C1 segment of cervical spinal cord (tissue), 14 donors: ENCODE measurements at regions not wholly inside any gene's neighbourhood (a gene's known extent, or its start where the extent isn't known, plus 50 kb on each side); places are given as distances from the start of the nearest gene placed in this dataset.

Experiments used
- DNase-seq, 14 donors: peaks; one replicate each; lab custom pipeline; 2025; lab: John Stamatoyannopoulos, UW

DNA sequence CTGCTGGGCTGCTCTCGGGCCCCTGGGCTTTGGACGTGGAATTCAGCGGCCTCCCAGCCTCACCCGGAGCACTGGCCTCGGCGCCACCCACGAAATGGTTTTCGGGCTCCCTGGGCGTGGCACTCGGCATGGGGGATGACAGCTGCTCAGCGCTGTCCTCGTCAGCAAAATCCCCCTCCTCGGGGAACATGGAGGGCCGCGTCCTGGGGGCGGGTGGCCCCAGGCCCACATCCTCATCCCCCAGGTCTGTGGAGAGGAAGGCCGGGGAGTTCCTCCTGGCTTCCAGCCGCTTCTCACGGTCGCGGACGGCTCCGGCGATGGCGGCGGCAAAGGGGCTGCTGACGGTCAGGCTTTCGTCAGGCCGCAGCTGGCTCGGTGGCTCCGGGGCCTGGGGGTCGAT, 88.4 kb downstream of the CTTN start:
- no peak for DNase-seq

- DNase-seq = no peak
These were observed 88.8 kb downstream of the CTTN start for GRCh38 chr11:70487160-70487559.

DNA sequence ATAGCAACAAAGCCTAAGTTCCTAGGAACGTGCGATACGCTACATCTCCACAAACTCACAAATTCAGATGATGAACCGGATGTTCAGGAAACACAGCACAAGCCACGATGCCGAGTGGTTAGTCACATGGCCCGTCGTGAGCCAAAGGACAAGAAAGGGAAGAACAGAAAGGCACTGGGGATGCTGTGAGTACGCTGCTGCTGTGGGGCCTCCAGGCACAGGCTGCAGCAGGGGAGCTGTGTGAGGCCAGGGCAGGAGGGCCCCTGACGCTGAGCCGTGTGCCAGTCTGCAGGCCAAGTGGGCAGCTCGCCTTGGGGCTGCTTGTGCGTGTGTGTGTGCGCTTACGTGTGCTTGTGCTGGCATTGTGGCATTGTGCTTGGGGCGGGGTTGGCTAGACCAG, 89.4 kb downstream of the CTTN start:
- no peak for DNase-seq

DNA sequence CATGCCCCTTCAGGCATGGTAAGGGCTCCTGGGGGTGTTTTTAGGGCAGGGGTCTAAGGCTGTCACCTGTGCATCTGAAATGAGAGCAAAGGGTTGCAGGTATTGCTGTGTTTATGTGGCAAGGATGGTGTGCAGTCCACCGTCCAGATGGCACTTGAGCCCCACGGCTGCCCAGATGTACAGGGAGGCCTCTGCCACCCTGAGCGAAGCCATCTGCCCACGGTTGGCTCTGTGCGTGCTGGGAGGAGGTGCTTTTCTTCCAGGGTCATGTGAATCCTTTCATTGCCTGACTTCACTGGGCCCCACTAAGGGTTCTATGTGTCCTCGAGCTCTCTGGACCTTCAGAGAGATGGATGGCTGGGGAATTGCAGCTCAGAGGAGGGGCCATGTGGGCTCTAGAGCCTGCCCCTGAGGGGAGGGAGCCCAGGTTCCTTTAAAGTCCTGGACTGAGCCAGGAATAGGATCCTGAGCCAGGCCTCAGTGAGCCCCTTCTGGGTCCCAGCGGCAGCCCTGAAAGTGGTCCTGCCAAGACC, 89.9 kb downstream of the CTTN start:
- no peak for DNase-seq

- DNase-seq = no peak
These were observed 90.9 kb downstream of the CTTN start for GRCh38 chr11:70489276-70489675.

GRCh38 chr11:70490208-70490607, 91.9 kb downstream of the CTTN start:
- no peak for DNase-seq

- no peak for DNase-seq
These were observed 92.6 kb downstream of the CTTN start for GRCh38 chr11:70490723-70491558.

GRCh38 chr11:70491696-70492472, 93.6 kb downstream of the CTTN start:
- DNase-seq = no peak

GRCh38 chr11:70493089-70493474, 94.8 kb downstream of the CTTN start:
- DNase-seq = no peak

DNA sequence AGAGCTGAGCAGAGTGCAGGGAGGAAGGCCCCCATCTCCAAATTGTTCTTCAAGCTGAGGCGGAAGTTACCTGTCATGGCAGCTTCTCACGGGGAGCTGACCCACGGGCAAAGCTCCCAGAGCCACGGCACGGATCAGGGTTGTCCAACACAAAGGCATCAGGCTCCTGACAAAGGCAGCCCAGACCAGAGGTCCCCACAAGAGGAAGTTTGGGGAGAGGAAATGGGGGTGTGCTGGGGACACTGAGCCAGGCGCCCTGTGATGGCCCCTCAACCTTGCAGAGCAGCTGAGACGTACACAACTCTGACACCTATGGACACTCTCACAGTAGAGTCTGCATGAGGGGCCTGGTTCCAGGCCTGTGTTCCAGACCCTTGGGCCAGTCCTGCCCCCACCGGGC, 95.6 kb downstream of the CTTN start:
- no peak for DNase-seq

GRCh38 chr11:70494559-70495350, 96.4 kb downstream of the CTTN start:
- no peak for DNase-seq

DNA sequence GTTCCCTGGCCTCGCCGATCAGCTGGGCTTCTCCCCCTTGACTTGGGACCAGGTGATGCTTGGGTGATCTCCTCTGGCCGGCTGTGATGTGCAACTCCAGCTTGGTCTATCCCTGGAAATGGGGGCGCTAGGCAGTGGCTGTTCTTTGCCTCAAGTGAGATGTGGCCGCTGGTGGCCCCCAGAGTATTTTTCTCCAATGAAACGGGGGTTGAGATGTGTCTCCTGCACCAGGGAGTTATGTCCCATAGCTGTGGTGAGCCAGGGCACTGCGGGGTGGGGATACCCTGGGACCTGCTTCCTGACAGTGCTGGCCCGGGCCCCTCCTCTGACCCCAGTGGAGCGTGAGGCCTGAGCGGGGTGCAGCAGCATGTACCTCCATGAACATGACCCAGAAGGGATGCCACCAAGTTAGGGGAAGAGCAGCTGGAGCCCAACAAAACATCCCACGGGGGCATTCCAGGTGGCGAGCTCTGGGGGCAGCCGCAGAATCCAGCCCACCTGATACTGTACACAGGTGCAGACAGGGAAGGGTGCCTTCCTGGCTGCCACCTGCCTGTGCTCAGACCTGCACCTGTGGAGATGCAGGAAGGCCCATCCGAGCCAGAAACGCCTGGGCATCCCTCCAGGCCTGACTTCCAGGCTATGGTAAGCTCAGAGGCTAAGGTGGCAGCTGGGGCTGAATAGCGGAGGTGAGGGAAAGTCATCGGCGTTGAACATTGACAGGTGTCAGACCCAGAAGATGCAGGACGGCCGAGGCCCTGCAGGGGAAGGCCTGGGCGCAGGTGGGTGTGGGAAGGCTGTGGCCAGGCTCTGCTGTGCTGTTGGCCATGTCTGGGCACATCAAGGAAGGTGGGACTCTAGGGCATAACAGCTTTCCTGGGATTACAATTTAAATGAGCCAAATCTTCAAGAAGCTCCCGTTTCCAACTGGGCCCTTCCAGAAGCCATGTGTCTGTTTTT, 97.3 kb downstream of the CTTN start:
- no peak for DNase-seq

DNA sequence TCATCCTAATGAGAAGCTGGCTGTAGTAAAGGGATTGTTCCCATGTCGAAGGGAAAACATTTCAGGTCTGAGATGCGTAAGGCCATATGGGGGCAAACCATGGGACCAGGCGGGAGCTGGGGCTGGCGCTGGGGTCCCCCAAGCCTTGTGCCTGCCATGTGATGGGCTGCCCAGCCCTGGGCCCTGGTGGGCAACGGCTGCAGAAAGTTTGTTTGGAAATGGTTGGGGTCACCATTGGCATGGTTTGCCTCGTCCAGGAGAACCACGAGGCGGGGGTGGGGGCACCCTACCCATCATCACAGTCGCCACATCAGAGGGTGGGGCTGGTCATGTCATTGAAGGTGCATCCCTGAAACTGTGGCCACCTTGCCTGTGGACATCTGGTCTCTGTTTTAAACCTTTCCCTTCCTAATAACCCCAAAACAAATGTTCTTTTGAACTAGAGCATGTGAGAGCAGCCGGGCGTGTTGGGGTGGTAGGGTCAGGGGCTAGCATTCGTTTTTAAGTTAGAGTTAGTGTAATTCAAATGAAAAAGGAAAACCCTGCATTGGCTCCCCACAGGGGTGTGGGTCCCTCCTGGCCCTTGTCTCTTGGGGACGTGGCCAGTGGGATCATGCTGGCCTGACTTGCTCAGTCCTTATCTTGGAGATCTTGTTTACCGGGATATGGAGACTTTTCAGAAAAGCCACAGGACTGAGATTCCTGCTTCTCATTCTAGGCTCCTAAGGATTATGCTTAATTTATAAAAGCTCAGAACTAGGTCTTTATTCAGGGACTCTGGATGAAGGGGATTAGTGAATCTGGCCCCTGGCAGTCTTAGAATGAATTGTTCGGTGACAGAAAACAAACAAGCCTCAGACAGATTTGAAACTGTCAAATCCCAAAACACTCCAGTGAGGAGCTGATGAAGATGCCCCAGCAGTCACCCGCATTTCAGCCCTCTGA, 98.5 kb downstream of the CTTN start:
- DNase-seq = no peak

GRCh38 chr11:70497536-70498075, 99.3 kb downstream of the CTTN start:
- DNase-seq = no peak

DNA sequence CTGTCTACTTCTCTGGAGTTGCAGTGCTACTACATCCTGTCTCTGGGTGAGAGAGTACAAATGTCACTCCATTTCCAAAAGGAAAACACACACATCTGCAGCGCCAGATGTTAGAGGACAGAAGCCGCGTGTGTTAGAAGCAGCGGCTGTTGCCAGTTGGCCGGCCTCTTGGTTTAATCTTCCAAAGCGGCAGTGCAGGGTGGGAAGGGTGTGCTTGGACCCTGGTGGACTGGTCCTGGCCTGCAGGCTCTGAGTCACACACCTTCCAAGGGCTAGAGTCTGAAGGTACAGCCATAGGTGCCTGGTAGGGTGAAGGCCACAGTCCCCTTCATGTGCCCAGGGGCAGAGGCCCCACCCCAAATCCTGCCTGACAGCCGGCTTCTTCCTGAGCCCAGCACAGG, 99.8 kb downstream of the CTTN start:
- DNase-seq = no peak

DNA sequence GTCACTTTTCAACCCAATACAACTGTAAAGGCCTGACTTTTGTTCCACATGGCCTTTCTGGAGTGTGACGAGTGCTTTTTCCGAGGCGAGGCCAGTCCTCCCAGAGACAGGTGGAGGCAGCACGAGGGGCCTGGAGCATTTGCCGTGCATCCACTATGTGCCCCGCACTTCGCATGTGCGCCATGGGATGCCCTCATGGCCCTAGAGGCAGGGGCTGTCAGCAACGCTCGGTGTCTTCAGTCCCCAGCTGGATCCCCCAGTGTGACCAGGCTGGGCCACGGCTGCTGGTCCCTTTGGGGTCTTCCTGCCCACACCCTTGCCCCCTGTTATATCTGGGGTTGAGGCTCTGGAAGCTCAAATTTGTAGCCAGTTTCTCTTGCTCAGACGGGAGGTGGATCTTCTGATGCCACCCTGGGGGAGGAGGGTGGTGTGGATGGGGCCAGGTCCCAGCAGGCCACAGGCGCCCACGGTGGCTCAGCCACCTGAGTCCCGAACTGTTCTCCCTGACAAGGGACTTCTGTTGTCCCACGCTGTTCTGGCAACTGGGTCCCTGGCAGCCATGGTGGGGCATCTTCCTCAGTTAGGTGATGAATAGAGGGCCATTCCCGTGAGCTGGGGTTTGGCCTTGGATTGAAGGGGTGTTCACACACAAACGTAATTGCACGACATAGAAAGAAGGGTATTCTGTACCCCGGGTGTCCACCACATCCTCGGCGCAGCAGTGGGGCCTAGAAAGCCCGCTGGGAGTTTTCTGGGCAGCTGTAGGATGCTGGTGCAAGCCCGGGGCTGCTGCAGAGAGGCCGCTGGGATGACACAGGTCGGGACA, 100.9 kb downstream of the CTTN start:
- no peak for DNase-seq

- DNase-seq = no peak
These were observed 101.9 kb downstream of the CTTN start for GRCh38 chr11:70500076-70500847.
